Stimulated activated CD4-positive, alpha-beta T cell treated with anti-CD3 and anti-CD28 coated beads, TNF-alpha, amount 100 ng/mL, for 24 hours (primary cell): ENCODE measurements at regions not wholly inside any gene's neighbourhood (a gene's known extent, or its start where the extent isn't known, plus 50 kb on each side); places are given as distances from the start of the nearest gene placed in this dataset.
"Not testable (repeated sequence)": the region's sequence is repeated elsewhere in the genome, so short reads cannot be mapped to it uniquely, and the experiment has no call there.

Experiments used
- DNase-seq, 3 experiments: peaks; one replicate each; pipeline ENCODE4 v3.0.0-alpha.2; 2020; ENCODE audit warnings: low read depth in 3 of 3

DNA sequence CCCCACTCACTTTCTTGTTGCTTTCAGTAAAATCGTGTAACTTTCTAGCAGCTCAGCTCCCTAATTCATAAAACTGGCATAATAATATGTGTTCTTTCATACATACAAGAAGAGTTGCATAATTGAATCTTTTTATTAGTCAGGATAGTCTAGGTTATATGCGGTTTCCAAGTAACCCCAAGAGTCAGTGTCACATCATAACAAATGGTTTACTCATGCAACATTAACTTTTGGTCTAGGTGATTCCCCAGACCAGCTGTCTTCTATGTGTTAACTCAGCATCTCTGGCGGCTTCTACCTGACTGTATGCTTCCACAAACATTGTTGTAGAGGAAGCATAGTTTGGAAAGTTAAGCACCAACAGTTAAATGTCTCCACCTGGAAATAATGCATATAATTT, 1000.4 kb downstream of the CDH11 start:
- no peak for DNase-seq

DNA sequence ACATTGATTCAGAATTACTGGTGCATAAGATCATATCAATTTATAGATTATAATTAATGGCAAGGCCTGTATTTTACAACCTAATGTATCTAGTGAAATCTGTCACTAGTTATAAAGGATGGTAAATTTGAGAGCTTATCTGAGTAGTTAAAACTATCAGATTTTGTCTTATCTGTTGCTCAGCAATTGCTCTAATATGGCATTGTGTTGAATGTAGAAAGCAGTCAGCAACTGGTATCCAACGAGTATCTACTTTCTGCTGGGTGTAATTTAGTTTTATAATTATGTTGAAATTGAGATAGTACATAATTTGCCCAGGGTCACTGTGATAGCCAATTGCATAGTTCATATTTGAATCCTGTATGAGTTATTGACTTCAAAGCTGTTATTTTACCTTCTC, 1005.7 kb downstream of the CDH11 start:
- no peak for DNase-seq

- DNase-seq = no peak
Measured at GRCh38 chr16:64109241-64109640, 1012.6 kb downstream of the CDH11 start.

DNA sequence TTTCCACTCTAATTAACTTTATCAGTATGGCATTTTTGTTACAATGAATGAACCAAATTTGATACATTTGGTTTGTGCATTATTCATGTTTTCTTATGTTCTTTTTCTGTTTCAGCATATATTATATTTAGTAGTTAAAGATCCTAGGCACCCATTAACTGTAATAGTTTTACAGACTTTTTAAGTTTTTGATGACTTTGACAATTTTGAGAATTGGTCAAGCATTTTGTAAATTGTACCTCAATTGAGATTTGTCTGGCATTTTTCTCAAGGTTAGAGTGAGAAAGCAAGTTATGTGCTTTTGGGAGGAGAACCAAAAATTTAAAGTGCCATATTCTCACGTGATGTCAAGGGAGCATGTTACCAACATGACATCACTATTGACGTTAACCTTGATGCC, 1019.2 kb downstream of the CDH11 start:
- no peak for DNase-seq

- DNase-seq = no peak
Measured at GRCh38 chr16:64098451-64098850, 1023.4 kb downstream of the CDH11 start.

DNA sequence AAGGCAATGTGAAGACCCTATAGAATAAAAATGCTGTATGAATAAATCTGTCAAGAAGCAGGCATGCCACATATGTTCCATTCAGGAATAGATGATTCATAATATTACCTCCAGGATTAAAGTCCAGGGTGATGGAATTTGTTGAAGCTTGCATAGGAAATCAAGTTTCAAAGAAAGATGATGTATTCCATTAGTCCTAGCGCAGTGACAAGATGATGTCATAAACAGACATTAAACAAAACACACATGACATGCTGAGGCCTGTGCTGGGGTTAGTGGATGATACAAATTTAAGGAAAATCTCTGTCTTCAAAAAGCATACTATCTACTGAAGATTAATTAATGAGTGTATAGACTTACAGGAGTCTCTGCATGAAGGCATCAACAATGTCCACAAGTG, 1025.2 kb downstream of the CDH11 start:
- DNase-seq = no peak

DNA sequence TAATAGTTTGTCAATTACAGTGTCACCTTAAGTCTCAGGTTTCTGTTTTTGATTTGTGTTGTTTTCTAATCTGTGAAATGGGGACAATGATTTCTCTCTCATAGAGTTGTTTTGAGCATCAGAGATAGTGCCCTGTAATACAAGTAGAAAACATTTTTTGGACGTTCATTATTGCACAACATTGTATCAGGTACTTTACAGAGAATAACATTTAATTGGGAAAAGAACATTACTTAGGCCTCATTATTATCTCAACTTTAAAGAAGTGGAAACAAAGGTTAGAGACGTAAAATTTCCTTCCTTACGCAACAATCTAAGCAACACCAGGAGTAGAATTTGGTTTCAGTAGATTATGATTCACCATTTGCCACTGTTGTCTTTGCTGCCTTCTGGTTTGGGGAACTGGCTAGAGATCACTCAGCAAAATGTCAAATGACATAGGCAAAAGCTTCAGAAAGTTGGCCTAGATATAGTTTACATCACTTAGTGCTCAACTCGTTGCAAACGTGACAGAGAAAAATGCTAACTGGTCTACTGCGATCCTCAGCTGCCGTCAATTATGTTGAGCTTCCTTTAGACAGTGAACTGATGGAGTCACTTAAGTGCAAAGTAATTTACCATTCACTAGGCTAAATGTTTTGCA, 1026.8 kb downstream of the CDH11 start:
- no peak for DNase-seq

DNA sequence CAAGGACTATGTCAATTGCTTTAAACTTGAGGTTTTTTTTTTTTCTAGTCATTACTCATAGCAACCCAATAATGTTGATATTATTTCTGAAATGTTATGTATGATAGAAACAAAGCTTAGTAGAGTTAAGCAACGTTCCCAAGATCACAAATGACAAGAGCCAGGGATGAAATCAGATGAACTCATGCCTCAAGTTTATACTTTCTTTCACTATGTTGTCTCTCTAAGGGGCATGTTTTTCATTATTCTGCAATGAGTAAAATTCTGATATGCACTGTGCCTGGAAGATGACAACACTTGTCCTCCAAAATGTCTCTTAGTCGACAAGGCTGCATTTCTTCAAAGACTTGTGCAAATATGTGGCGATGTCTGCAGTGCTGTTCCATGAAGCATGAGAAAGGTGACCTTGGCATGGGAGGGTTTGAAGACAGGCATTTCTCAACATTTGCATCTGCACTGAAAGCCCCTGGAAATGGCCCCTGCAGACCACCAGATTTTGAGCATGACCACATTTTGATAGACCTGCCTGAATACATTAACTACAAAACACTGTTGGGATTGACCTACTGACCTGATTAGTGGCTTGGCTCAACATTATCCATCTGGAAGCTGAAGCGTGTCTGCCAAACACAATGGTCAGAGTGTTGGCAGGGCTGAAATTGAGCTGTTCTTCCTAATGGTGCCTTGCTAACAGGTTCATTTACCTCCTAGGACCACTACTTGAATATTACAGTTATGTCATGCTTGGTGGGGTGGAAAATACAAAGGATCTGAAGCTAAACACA, 1027.5 kb downstream of the CDH11 start:
- DNase-seq = no peak

DNA sequence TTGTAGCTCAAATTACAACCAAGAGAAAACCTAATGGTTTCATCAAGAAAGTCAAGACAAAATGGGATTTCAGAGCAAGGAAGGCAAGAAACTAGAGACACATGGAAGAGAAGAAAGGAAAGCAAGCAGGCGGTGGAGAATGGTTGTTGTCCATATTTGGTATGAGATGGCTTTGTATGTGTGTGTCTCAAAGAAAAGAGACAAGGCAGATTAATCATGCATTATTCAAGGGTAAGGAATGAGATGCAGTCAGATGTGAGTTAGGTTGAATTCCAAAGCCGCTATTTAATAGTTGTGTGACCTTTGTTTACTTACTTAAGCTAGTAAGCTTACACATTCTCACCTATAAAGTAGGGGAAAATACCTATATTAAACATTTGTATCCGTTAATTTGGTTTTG, 1029.6 kb downstream of the CDH11 start:
- DNase-seq = no peak

DNA sequence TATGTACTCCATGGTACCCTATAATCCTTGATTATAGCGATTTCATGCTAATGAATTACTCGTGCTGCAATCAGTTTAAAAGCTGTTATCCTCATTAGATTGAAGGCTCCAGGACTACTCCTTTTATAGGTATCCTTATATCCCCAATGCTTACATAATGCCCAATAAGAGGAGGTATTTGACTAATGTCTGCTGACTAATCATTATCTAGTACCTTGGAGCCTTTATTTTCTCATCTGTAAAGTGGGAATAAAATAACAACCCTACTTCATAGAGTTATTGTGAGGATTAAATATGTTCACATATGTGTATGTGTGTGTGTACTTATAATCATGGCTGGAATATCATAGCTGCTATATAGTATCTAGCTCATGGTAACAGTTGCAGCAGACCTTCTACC, 1031.5 kb downstream of the CDH11 start:
- DNase-seq = no peak

GRCh38 chr16:64089697-64090096, 1032.2 kb downstream of the CDH11 start:
- no peak for DNase-seq

DNA sequence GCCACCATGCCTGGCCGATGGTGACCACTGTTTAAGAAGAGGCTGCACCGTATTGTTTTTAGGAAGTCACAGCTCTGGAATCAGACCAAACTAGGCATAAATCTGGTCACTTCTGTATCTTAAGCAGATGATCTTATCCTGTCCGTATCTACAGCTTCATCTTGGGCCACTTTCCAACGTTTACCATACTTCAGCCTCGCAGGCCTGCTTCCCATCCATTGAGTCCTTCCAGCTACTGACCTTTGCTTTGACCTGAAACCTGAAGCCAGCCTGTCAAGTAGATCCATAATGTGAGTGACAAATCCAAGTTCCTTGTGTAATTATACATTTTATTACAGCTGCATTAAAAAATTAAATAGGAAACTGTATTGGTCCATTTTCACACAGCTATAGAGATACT, 1033.0 kb downstream of the CDH11 start:
- no peak for DNase-seq

GRCh38 chr16:64085296-64085695, 1036.6 kb downstream of the CDH11 start:
- DNase-seq = no peak

DNA sequence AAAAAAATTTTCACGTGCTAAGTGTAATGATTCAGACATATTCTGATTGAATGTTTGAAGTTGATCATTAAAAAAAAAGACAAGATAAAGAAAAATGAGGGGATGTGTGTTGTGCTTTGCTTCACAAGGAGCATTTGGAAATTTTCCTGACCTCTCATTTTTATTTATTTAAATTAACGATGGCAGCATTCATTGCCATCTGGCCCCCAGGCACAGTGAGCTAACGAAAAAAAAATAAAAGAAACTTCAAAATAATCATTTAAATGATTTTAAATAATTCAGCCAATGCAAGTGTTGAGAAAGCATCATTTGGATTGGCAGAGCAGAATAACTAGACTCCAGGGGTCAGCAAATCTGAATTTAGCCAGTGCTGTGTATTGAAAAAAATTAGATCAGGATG, 1037.2 kb downstream of the CDH11 start:
- no peak for DNase-seq

- DNase-seq = no peak
Measured at GRCh38 chr16:64083428-64084129, 1038.3 kb downstream of the CDH11 start.

DNA sequence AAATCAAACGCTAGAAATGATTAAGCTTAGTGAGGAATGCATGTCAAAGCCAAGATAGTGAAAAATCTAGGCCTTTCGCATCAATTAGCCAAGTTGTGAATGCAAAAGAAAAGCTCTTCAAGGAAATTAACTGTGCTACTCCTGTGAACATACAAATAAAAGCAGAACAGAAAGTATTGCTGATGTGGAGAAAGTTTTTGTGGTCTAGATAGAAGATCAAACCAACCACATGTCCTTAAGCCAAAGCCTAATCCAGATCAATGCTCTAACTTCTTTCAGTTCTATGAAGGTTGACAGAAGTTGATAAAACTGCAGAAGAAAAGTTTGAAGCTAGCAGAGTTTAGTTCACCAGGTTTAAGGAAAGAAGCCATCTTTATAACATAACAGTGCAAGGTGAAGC, 1044.6 kb downstream of the CDH11 start:
- DNase-seq = no peak

- no peak for DNase-seq
Measured at GRCh38 chr16:64074706-64075105, 1047.2 kb downstream of the CDH11 start.

- DNase-seq = not testable (repeated sequence)
Measured at GRCh38 chr16:64072131-64072730, 1049.6 kb downstream of the CDH11 start.

DNA sequence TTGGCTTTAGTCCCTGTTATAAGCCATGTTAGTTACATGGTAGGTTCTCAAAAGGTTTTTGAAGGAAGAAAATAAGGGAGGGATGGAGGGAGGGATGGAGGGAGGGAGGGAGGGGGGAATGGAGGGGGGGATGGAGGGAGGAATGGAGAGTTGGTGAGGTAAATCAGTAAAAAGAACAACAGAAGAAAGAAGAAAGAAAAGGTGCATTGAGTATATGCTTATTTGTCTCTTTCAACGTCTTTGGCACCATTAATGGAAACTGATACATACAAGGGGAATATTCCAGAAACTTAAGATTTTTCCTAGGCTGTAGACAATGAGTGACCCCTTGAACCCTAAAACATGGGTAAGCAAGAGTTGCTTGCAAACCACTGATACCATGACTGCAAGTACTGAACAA, 1056.3 kb downstream of the CDH11 start:
- no peak for DNase-seq

- DNase-seq = no peak
Measured at GRCh38 chr16:64061621-64062020, 1060.2 kb downstream of the CDH11 start.

- no peak for DNase-seq
Measured at GRCh38 chr16:64060631-64061030, 1061.2 kb downstream of the CDH11 start.

- no peak for DNase-seq
Measured at GRCh38 chr16:64058685-64059084, 1063.2 kb downstream of the CDH11 start.

DNA sequence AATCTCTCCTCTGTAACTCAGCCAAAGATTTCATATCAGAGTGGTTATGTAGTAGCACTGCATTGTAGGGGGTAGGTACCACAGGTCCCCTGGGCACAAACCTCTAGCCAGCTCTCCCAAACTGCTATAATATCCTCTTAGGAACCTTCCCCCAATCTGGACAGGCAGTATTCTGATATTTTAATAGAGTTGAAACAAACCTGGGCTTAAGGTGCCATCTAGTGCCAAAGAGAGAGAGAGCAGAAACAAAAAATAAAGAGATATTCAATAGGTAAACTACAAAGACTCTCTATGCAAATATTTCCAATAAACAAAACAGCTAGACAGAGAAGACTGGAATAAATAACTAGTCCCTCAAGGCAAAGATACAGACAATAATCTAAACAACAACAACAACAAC, 1070.0 kb downstream of the CDH11 start:
- no peak for DNase-seq
